Neutrophil (primary cell): ENCODE measurements at regions not wholly inside any gene's neighbourhood (a gene's known extent, or its start where the extent isn't known, plus 50 kb on each side); places are given as distances from the start of the nearest gene placed in this dataset.
"Not testable (repeated sequence)": the region's sequence is repeated elsewhere in the genome, so short reads cannot be mapped to it uniquely, and the experiment has no call there.

ENCODE experiments used
- H3K27ac ChIP-seq: fragments of 200-600 bp; sonication (generic); 2 replicates; pipeline ENCODE4 v1.5.1; 2016; ENCODE audit warnings: mild to moderate bottlenecking, moderate library complexity
- H3K27me3 ChIP-seq: fragments of 200-600 bp; sonication (generic); 2 replicates; pipeline ENCODE4 v1.6.0; 2016; ENCODE audit warnings: mild to moderate bottlenecking
- H3K36me3 ChIP-seq: fragments of 200-600 bp; sonication (generic); 2 replicates; pipeline ENCODE4 v1.5.1; 2017
- H3K4me1 ChIP-seq, 2 experiments: fragments of 200-600 bp in 1 of 2; sonication (generic) in 1 of 2; 1 replicate in 1 of 2; 2 replicates in 1 of 2; pipeline versions ENCODE4 v1.5.1 to v1.6.1; 2013 to 2016; ENCODE audit warnings: low read depth in 1 of 2, low read length in 1 of 2, mild to moderate bottlenecking in 1 of 2, moderate library complexity in 1 of 2; ENCODE audit not compliant: control insufficient read depth in 1 of 2, insufficient read depth in 1 of 2
- H3K4me3 ChIP-seq, 2 experiments: fragments of 200-600 bp in 1 of 2; sonication (generic) in 1 of 2; 1 replicate in 1 of 2; 2 replicates in 1 of 2; pipeline ENCODE4 v1.5.1; 2013 to 2016; ENCODE audit warnings: low read depth in 1 of 2, low read length in 1 of 2, mild to moderate bottlenecking in 1 of 2, moderate library complexity in 1 of 2
- H3K9me3 ChIP-seq: fragments of 200-600 bp; sonication (generic); 2 replicates; pipeline ENCODE4 v1.5.1; 2016
- CTCF ChIP-seq: fragments of 200-600 bp; sonication (generic); IDR thresholded peaks from 2 replicates; pipeline ENCODE4 v1.5.1; 2016; ENCODE audit warnings: antibody characterized with exemption

- TF ChIP-seq CTCF, result no peak
- Histone ChIP-seq H3K4me1 (no peaks in the 10 kb centered on the region), H3K27me3 (no peaks in the 10 kb centered on the region), H3K4me3 (no peak overlapping the region), H3K27ac (no peak overlapping the region), H3K36me3 (no peaks in the 10 kb centered on the region), H3K9me3 (no peaks in the 10 kb centered on the region)
Measured at GRCh38 chr9:30356221-30356620, 2028.2 kb upstream of the ACO1 start.

GRCh38 chr9:30362373-30362772 lies 2022.1 kb upstream of the ACO1 start:
- no peaks in the 10 kb centered on the region for H3K36me3 ChIP-seq
- no peak overlapping the region for H3K4me3 ChIP-seq
- H3K27me3 ChIP-seq, result no peaks in the 10 kb centered on the region
- H3K9me3 ChIP-seq, result no peaks in the 10 kb centered on the region
- no peaks in the 10 kb centered on the region for H3K4me1 ChIP-seq
- TF ChIP-seq CTCF, result no peak
- H3K27ac ChIP-seq, result no peak overlapping the region

GRCh38 chr9:30366140-30366539 lies 2018.3 kb upstream of the ACO1 start:
- not testable (repeated sequence) for H3K27me3 ChIP-seq, H3K4me1 ChIP-seq, H3K27ac ChIP-seq, H3K9me3 ChIP-seq, H3K4me3 ChIP-seq, H3K36me3 ChIP-seq

- TF ChIP-seq CTCF, result no peak
- Histone ChIP-seq H3K9me3 (no peaks in the 10 kb centered on the region), H3K27me3 (no peaks in the 10 kb centered on the region), H3K4me1 (no peaks in the 10 kb centered on the region), H3K36me3 (no peaks in the 10 kb centered on the region), H3K27ac (no peak overlapping the region), H3K4me3 (no peak overlapping the region)
Measured at GRCh38 chr9:30382271-30382670, 2002.2 kb upstream of the ACO1 start.

GRCh38 chr9:30410273-30410672 lies 1974.2 kb upstream of the ACO1 start:
- Histone ChIP-seq H3K4me3 (no peak overlapping the region), H3K9me3 (peaks cover 4% of the 10 kb centered on the region), H3K27ac (no peak overlapping the region), H3K27me3 (no peaks in the 10 kb centered on the region), H3K4me1 (no peaks in the 10 kb centered on the region), H3K36me3 (no peaks in the 10 kb centered on the region)
- TF ChIP-seq CTCF, result no peak

- H3K36me3 ChIP-seq, result no peaks in the 10 kb centered on the region
- no peak overlapping the region for H3K27ac ChIP-seq
- H3K4me3 ChIP-seq, result no peak overlapping the region
- H3K9me3 ChIP-seq, result peaks cover 4% of the 10 kb centered on the region
- TF ChIP-seq CTCF, result no peak
- no peaks in the 10 kb centered on the region for H3K27me3 ChIP-seq
- no peaks in the 10 kb centered on the region for H3K4me1 ChIP-seq
Measured at GRCh38 chr9:30411571-30411970, 1972.9 kb upstream of the ACO1 start.
